ENCODE measurements at regions not wholly inside any gene's neighbourhood (a gene's known extent, or its start where the extent isn't known, plus 50 kb on each side); places are given as distances from the start of the nearest gene placed in this dataset.
"Not testable (repeated sequence)": the region's sequence is repeated elsewhere in the genome, so short reads cannot be mapped to it uniquely, and the experiment has no call there.

GRCh38 chr1:148402152-148403084, 80.7 kb downstream of the PPIAL4G start (continued):
- peak; percentile 53; the same call in 1 of the 2 replicates for TF ChIP-seq KAT8 (CRISPR knock-in tag; IDR thresholded peaks at IDR 0.05)

GRCh38 chr1:148397516-148397915, 85.6 kb downstream of the PPIAL4G start:
- H3K79me2 ChIP-seq (ENCODE audit: insufficient read depth, low read length); CTCF ChIA-PET (ENCODE audit: low intra/inter-chr PET ratio, low total read pairs); in situ Hi-C loops (cut with HindIII; ENCODE audit: extremely low pct_ligation_motif_present, low pct_unique_long_range_greater_than_20kb); BruUV-seq (replicated peaks); intact Hi-C loops (cut with micrococcal nuclease; ENCODE audit: unreplicated experiment); H3K9me3 ChIP-seq (ENCODE audit: low read length); H4K20me1 ChIP-seq (ENCODE audit: insufficient read depth, low read length); H3K27ac ChIP-seq (ENCODE audit: extremely low read length, insufficient read depth, low read length); H3K4me2 ChIP-seq (ENCODE audit: low read depth, low read length); H3K4me3 ChIP-seq (replicated peaks in 1 of 3; ENCODE audit: insufficient read depth in 1 of 3, low read depth in 2 of 3, low read length in 3 of 3); H3K27me3 ChIP-seq (ENCODE audit: control insufficient read depth in 1 of 2, insufficient read depth in 2 of 2, low read length in 2 of 2); POLR2A ChIA-PET; H2AFZ ChIP-seq (ENCODE audit: low read length); FAIRE-seq; H3K4me1 ChIP-seq (ENCODE audit: insufficient read depth, low read length); ATAC-seq; H3K9ac ChIP-seq (ENCODE audit: insufficient read depth, low read depth, low read length); H3K36me3 ChIP-seq (replicated peaks in 1 of 2; ENCODE audit: control insufficient read depth in 1 of 2, insufficient read depth in 2 of 2, low read length in 2 of 2); DNase-seq (ENCODE audit: low spot score): not testable (repeated sequence)
- WGBS (ENCODE audit: low lambda C conversion rate), result 0% methylated on average over 1 of the region's 1 CpG

DNA sequence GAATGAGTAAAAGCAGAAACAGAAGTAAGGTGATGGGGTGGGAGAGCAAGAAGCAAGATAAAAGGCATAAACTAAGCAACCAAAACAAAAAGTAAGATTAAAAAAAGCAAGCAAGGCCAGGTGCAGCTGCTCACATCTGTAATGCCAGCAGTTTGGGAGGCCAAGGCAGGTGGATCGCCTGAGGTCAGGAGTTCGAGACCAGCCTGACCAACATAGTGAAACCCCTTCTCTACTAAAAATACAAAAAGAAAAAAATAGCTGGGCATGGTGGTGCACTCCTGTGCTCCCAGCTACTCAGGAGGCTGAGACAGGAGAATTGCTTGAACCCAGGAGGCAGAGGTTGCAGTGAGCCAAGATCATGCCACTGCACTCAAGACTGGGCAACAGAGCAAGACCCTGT, 90.6 kb downstream of the PPIAL4G start:
- WGBS (ENCODE audit: low lambda C conversion rate), result 74% methylated on average over 2 of the region's 2 CpGs
- POLR2A ChIA-PET; in situ Hi-C loops (cut with HindIII; ENCODE audit: extremely low pct_ligation_motif_present, low pct_unique_long_range_greater_than_20kb); H3K4me3 ChIP-seq (replicated peaks in 1 of 3; ENCODE audit: insufficient read depth in 1 of 3, low read depth in 2 of 3, low read length in 3 of 3); H3K27me3 ChIP-seq (ENCODE audit: control insufficient read depth in 1 of 2, insufficient read depth in 2 of 2, low read length in 2 of 2); H3K9me3 ChIP-seq (ENCODE audit: low read length); H3K27ac ChIP-seq (ENCODE audit: extremely low read length, insufficient read depth, low read length); H3K9ac ChIP-seq (ENCODE audit: insufficient read depth, low read depth, low read length); H2AFZ ChIP-seq (ENCODE audit: low read length); H3K36me3 ChIP-seq (replicated peaks in 1 of 2; ENCODE audit: control insufficient read depth in 1 of 2, insufficient read depth in 2 of 2, low read length in 2 of 2); BruUV-seq (replicated peaks); H3K4me2 ChIP-seq (ENCODE audit: low read depth, low read length); ATAC-seq; intact Hi-C loops (cut with micrococcal nuclease; ENCODE audit: unreplicated experiment); H3K79me2 ChIP-seq (ENCODE audit: insufficient read depth, low read length); FAIRE-seq; DNase-seq (ENCODE audit: low spot score); H4K20me1 ChIP-seq (ENCODE audit: insufficient read depth, low read length); CTCF ChIA-PET (ENCODE audit: low intra/inter-chr PET ratio, low total read pairs): not testable (repeated sequence)
- peaks cover 11% of the 10 kb centered on the region for H3K4me1 ChIP-seq (ENCODE audit: insufficient read depth, low read length)

DNA sequence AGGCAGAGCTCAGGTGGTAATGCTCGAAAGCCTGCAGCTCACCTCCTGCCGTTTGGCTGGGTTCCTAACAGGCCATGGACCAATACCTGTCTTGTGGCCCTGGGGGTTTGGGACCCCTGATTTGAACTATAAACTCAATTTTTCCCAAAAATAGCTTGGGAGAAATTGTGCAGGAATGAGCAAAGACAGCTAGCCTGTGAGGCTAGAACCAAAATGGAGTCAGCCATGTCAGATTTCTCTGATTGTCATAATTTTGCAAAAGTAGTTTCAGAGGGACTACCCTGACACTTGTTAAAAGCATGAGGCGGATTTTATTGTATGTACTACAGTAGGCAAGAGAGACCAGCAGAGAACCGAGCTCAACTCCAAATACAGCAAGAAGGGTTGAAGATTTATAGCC, 91.8 kb downstream of the PPIAL4G start:
- H3K79me2 ChIP-seq (ENCODE audit: insufficient read depth, low read length); H3K27ac ChIP-seq (ENCODE audit: extremely low read length, insufficient read depth, low read length); DNase-seq (ENCODE audit: low spot score); H3K36me3 ChIP-seq (replicated peaks in 1 of 2; ENCODE audit: control insufficient read depth in 1 of 2, insufficient read depth in 2 of 2, low read length in 2 of 2); H3K9ac ChIP-seq (ENCODE audit: insufficient read depth, low read depth, low read length); H2AFZ ChIP-seq (ENCODE audit: low read length); BruUV-seq (replicated peaks); H3K4me3 ChIP-seq (replicated peaks in 1 of 3; ENCODE audit: insufficient read depth in 1 of 3, low read depth in 2 of 3, low read length in 3 of 3); H3K27me3 ChIP-seq (ENCODE audit: control insufficient read depth in 1 of 2, insufficient read depth in 2 of 2, low read length in 2 of 2); in situ Hi-C loops (cut with HindIII; ENCODE audit: extremely low pct_ligation_motif_present, low pct_unique_long_range_greater_than_20kb); CTCF ChIA-PET (ENCODE audit: low intra/inter-chr PET ratio, low total read pairs); FAIRE-seq; ATAC-seq; H3K9me3 ChIP-seq (ENCODE audit: low read length); H4K20me1 ChIP-seq (ENCODE audit: insufficient read depth, low read length); intact Hi-C loops (cut with micrococcal nuclease; ENCODE audit: unreplicated experiment); H3K4me2 ChIP-seq (ENCODE audit: low read depth, low read length); POLR2A ChIA-PET: not testable (repeated sequence)
- 0% methylated on average over 4 of the region's 4 CpGs for WGBS (ENCODE audit: low lambda C conversion rate)
- H3K4me1 ChIP-seq (ENCODE audit: insufficient read depth, low read length), result peaks cover 13% of the 10 kb centered on the region
